ENCODE measurements at regions not wholly inside any gene's neighbourhood (a gene's known extent, or its start where the extent isn't known, plus 50 kb on each side); places are given as distances from the start of the nearest gene placed in this dataset.

DNA sequence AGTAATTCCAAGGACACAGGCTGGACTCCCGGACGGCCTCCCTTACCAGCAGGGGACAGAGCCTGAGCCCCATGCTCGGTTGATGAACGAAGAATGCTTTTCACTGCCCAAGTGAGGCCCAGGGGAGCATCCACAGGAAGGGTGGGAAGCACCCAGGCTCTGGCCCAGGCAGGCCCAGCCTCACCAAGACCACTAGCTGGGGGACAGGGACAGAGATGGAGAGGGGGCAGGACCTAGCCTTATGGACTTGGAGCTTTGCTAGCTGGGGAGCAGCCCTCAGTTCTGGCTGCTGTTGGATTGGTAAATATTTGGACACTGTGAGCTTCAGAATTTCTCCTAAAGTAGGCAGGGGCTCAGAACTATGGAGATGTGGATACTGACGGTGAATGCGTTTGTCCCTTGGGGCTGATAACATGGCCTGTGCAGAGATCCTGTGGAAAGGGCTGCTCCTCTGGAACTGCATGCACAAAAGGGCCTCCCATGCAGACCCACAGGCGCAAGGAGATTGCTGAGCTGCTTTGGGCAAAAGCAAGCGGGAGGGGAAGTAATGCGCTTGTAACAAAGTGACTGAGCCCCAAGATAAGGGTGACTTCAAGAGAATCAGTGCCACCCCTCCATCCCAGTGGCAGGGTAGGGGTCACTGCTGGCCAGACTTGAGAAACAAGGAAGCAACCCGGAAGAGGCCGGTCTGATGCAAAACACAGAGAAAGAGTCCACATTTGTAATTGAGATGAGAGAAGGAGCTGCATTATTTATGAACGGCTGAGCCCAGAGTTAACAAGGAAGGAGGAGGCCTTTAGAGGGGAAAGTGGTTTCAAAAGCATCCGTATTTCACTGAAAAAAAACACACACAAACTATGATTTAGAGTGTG is 70.1 kb upstream of the MEF2A start:
- Histone ChIP-seq H2BK120ac (replicated peaks; ENCODE audit: low read depth, low read length) (no peak overlapping the region), H3K14ac (ENCODE audit: insufficient read length) (no peak overlapping the region), H3K4me2 (ENCODE audit: insufficient read depth in 1 of 2, low read depth in 2 of 2, low read length in 2 of 2) (no peak overlapping the region), H2BK12ac (ENCODE audit: low read depth, low read length) (no peak overlapping the region), H2BK20ac (ENCODE audit: low read length) (no peak overlapping the region), H2AK5ac (ENCODE audit: low read depth, low read length) (no peak overlapping the region), H4K5ac (ENCODE audit: insufficient read length, low read depth, low read length) (no peak overlapping the region), H3K79me1 (ENCODE audit: low read depth, low read length) (no peaks in the 10 kb centered on the region), H4K20me1 (replicated peaks in 1 of 2; ENCODE audit: control insufficient read depth in 1 of 2, insufficient read depth in 2 of 2, low read length in 2 of 2) (no peaks in the 10 kb centered on the region), H3K9me3 (ENCODE audit: insufficient read depth in 2 of 2, low read depth in 1 of 2, low read length in 1 of 2) (peaks cover 0 to 6% of the 10 kb centered on the region in 2 experiments; a peak in 1 of 4 replicates), H3K79me2 (ENCODE audit: control insufficient read depth in 1 of 2, insufficient read depth in 2 of 2, low read length in 2 of 2) (no peaks in the 10 kb centered on the region), H2BK5ac (ENCODE audit: low read depth, low read length) (no peak overlapping the region), H3K9ac (replicated peaks in 1 of 4; ENCODE audit: extremely low read depth in 1 of 4, low read depth in 3 of 4, low read length in 3 of 4) (no peak overlapping the region), H3K27ac (ENCODE audit: low read depth, low read length) (no peak overlapping the region), H3K23ac (ENCODE audit: insufficient read length) (no peak overlapping the region), H3K23me2 (ENCODE audit: low read depth, low read length) (no peaks in the 10 kb centered on the region), H3K4me1 (replicated peaks in 1 of 4; ENCODE audit: control insufficient read depth in 3 of 4, insufficient read depth in 4 of 4, low read length in 3 of 4) (no peaks in the 10 kb centered on the region), H4K91ac (replicated peaks; ENCODE audit: insufficient read length, low read length) (no peak overlapping the region), H3K18ac (ENCODE audit: extremely low read depth, low read length) (no peak overlapping the region), H3K56ac (replicated peaks; ENCODE audit: insufficient read length, low read depth, low read length) (no peak overlapping the region), H3K27me3 (replicated peaks in 1 of 4; ENCODE audit: control insufficient read depth in 3 of 4, extremely low read depth in 1 of 4, insufficient read depth in 3 of 4, low read length in 3 of 4) (no peaks in the 10 kb centered on the region), H2BK15ac (ENCODE audit: low read length) (no peak overlapping the region), H3K36me3 (ENCODE audit: control insufficient read depth in 2 of 4, insufficient read depth in 4 of 4, low read length in 3 of 4) (no peaks in the 10 kb centered on the region), H3K4me3 (ENCODE audit: extremely low read depth in 1 of 4, insufficient read depth in 2 of 4, low read depth in 3 of 4, low read length in 4 of 4) (no peak overlapping the region), H2AFZ (ENCODE audit: low read length) (no peak overlapping the region), H4K8ac (ENCODE audit: extremely low read depth, insufficient read depth, low read length) (0 out of 2 replicates have a peak overlapping the region, but pooled peaks have one; percentile 47), H3K4ac (replicated peaks; ENCODE audit: insufficient read length, low read depth, low read length) (no peak overlapping the region)
- no peak for TF ChIP-seq EZH2 (IDR thresholded peaks at IDR 0.05; ENCODE audit: low read depth, low read length, severe bottlenecking)
- TF ChIP-seq GABPA (IDR thresholded peaks at IDR 0.05; ENCODE audit: borderline replicate concordance, insufficient read depth, low read length) = no peak
- TF ChIP-seq, protein P1, sequence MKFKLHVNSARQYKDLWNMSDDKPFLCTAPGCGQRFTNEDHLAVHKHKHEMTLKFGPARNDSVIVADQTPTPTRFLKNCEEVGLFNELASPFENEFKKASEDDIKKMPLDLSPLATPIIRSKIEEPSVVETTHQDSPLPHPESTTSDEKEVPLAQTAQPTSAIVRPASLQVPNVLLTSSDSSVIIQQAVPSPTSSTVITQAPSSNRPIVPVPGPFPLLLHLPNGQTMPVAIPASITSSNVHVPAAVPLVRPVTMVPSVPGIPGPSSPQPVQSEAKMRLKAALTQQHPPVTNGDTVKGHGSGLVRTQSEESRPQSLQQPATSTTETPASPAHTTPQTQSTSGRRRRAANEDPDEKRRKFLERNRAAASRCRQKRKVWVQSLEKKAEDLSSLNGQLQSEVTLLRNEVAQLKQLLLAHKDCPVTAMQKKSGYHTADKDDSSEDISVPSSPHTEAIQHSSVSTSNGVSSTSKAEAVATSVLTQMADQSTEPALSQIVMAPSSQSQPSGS (IDR thresholded peaks at IDR 0.05; ENCODE audit: low read length) = no peak
- no peak for TF ChIP-seq CEBPB (IDR thresholded peaks at IDR 0.05; ENCODE audit: low read depth, low read length)
- TF ChIP-seq KDM4A (IDR thresholded peaks at IDR 0.05; ENCODE audit: low read depth, low read length, severe bottlenecking) = no peak
- TF ChIP-seq BRCA1 (IDR thresholded peaks at IDR 0.05; ENCODE audit: low read depth, low read length) = no peak
- no peak for TF ChIP-seq BCL11A (IDR thresholded peaks at IDR 0.05; ENCODE audit: low read depth in 2 of 2, low read length in 2 of 2)
- CTCF ChIA-PET (ENCODE audit: partially characterized antibody) = no interaction called here
- POLR2A ChIA-PET (ENCODE audit: partially characterized antibody) = interaction anchor here (0.6 kb wide), 1 partner anchor 179 kb away, joined by 3 read pairs; no protein-coding TSS in a partner anchor
- FAIRE-seq = no peak
- 81% methylated on average over 13 of the region's 13 CpGs; no CpG with 5 or more reads in 1 of the 2 experiments for WGBS, 2 experiments (ENCODE audit: extremely low coverage in 1 of 2, insufficient coverage in 1 of 2, insufficient read length in 1 of 2, insufficient replicate concordance in 2 of 2, low coverage in 1 of 2, low lambda C conversion rate in 2 of 2, missing lambda C conversion rate in 1 of 2)
- no peak for DNase-seq (ENCODE audit: low read depth in 1 of 2, low spot score in 2 of 2)

All from H1 (cell line).